HuH-7 (cell line): ENCODE measurements at regions not wholly inside any gene's neighbourhood (a gene's known extent, or its start where the extent isn't known, plus 50 kb on each side); places are given as distances from the start of the nearest gene placed in this dataset.

Source experiments
- DNase-seq: peaks from one replicate; pipeline ENCODE4 v3.0.0; 2011; ENCODE audit warnings: low spot score

DNA sequence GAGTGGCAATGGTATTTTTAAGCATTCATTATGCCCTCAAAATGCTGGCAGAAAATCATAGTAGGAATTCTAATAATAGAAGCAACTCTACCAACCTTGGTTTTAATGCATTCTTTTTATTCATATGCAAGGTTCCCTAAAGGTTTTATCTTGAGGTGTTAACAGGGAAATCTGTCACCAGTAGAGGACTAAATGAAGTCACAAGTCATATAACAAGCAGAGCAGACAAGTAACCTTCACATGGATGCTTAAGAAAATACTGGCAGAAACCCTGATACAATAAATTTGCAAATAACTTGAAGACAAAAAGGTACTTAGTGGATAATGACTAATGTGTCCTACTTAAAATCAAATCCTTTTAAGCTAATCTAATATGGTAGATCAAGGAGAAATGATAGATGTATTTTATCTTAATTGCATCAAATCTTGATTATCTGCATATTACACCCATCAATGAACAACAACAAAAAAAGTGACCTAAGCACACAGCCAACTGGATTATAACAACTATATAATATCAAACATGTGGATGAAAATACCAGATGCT is 73.3 kb downstream of the RFC3 start:
- no peak for DNase-seq

GRCh38 chr13:33893559-33893958 is 75.6 kb downstream of the RFC3 start:
- DNase-seq = no peak

GRCh38 chr13:33904431-33904830 is 86.5 kb downstream of the RFC3 start:
- DNase-seq = no peak

DNA sequence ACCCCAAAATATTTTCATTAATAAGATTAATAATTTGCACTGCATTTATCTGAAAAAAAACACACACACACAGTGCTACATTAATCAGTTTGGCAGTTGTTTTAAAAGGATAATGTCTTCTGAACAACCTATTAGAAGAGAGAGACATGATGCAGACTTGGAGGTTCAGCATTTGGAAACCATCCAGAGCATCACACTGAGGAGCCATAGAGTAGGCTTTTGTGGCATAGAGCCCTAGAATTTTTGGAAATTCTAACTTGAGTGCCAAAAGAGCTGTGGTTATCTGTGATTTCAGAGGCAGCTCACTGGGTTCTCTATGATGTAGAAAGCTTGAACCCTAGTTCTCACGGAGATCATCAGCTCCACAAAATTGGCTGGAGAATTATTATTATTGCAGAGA is 90.2 kb downstream of the RFC3 start:
- DNase-seq = no peak

DNA sequence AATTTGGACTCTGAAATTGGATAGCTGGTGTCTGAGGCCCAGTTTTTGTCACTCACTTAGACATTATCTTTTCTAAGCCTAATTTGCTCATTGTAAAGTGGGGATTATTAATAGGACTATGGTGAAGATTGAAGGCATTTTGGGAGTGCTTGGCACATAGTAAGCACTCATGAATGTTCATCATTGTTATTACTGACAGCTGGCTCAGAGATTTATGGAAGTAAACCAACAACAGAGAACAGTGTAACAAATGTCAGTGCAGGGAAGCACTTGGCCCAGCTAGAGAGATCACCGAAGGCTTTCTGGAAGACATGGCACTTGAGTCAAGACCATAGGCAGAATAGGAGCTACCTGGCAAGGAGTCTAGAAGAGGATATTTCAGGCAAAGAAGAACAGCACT is 92.3 kb downstream of the RFC3 start:
- no peak for DNase-seq

DNA sequence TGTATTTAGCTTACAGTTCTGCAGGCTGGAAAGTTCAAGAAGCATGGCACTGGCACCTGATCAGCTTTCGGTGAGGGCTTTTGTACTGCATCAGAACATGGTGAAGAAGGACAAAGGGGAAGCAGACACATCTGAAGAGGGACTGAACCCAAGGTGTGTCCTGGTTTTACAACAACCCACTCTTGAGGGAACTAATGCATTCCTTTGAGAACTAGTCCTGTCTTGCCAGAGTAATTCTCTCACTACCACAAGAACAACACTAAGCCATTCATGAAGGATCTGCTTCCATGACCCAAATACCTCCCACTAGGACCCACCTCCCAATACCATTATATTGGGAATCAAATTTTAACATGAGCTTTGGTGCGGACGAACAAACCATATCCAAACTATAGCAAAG is 93.6 kb downstream of the RFC3 start:
- no peak for DNase-seq

- no peak for DNase-seq
Observed at GRCh38 chr13:33913829-33914228, 95.9 kb downstream of the RFC3 start.

DNA sequence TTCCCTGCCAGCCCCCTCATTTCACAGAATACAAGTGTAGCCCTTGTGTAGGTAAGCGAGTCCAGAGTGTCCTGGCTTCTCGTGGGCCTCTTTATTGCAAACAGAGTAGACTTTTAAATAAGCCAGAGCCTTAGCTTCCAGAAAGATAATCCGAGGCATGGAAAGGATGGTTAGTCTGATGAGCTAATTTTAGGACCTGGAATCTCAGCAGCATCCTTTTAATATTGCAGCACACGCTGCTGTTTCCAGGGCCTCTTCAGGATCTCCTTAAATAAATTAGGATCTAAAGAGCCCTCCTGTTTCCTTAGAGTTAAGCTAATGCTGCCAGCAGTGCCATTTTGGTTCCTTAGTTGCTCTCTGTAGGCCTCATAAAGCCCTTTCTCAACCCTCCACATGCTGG is 99.2 kb downstream of the RFC3 start:
- no peak for DNase-seq

- DNase-seq = no peak
Observed at GRCh38 chr13:33918199-33918932, 100.4 kb downstream of the RFC3 start.

DNA sequence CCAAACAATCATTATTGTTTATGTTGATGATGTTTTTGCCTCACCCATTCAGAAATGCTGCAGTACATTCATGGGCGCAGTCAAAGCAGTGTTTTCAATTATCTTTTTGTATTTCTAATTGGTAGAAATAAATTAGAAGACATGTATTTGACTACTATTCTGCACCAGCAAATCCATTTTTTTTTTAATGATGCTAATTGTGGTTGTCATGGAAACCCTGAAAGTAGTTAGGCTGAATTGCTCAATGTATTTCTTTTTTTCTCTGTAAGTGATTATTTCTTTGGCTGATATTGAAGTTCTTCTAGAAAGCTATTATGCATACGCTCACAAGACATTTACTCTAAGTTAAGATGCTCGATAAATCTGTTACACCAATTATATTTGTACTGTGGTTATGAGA is 101.2 kb downstream of the RFC3 start:
- DNase-seq = no peak

DNA sequence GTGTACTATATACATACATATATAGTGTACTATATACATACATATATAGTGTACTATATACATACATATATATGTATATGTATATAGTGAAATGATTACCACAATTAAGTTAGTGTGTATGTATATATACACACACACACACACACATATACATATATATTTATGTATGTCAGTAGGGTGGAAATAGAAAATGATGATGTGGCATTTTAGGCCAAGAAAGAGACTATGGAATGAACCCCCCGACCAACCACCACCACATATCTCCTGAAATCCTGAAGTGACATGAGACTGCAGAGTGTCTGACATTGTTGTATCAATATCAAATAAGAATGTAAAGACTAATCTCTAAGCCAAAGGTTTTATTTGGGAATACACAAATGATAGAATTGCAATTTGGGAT is 107.6 kb downstream of the RFC3 start:
- no peak for DNase-seq

GRCh38 chr13:33927315-33927714 is 109.4 kb downstream of the RFC3 start:
- no peak for DNase-seq

DNA sequence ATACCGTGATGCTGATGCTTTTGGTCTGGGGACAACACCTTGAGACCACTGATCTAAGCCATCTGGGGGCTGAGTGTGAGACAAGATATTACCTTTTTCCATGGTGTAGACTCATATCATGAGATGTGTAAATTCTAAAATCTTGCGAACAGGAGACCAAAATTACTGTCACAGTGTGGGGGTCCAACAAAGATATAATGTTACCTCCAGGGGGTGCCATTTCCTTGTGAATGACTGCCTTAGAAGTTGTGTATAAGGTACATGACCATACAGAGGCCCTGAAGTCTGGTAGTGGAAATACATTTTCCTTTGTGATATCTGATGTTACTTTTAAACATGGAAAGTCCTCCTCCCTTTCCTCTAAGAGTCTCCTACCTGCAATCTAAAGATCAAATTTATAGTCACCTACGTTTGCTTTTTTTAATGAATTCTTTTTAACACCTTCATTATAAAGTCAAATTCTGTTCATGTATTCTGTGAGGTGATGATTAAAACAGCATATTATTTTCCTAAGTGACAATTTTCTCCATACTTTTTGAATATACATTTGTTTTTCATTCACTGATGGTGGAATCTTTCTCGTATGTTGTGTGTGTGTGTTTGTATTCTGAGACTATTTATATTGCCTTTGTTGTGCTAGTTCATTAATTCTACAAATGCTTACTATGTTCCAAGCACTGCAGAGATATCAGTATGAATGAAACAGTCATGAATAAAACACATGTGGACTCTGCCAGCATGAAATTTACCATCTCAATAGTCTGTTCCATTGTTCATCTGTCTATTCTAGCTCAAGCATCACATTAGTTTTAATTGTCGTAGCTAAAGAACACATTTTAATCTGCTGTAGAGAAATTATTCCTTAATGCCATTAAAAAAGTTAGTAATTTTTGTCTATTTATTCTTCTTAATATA is 113.7 kb downstream of the RFC3 start:
- DNase-seq = peak; percentile 26

GRCh38 chr13:33932769-33933406 is 114.9 kb downstream of the RFC3 start:
- no peak for DNase-seq

DNA sequence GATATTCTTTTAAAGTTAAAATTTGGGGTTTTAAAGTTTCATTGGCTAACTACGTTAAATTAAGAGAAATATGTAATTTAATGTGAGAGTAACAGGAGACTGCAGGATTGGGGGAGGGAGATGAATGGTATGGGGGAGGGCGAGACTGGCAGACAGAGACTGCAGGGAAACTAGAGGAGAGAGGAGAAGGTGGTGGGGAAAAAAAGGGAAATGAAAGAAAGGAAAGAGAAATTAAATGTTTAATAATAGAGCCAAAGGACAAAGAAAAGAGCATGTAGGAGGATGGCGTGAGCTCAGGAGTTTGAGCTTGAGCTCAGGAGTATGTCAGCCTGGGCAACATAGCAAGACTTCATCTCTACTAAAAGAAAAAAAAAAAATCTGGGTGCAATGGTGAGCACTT is 115.9 kb downstream of the RFC3 start:
- no peak for DNase-seq

GRCh38 chr13:33934343-33934742 is 116.4 kb downstream of the RFC3 start:
- DNase-seq = no peak

GRCh38 chr13:33934951-33935371 is 117.0 kb downstream of the RFC3 start:
- DNase-seq = no peak

- no peak for DNase-seq
Observed at GRCh38 chr13:33935969-33936368, 118.0 kb downstream of the RFC3 start.

DNA sequence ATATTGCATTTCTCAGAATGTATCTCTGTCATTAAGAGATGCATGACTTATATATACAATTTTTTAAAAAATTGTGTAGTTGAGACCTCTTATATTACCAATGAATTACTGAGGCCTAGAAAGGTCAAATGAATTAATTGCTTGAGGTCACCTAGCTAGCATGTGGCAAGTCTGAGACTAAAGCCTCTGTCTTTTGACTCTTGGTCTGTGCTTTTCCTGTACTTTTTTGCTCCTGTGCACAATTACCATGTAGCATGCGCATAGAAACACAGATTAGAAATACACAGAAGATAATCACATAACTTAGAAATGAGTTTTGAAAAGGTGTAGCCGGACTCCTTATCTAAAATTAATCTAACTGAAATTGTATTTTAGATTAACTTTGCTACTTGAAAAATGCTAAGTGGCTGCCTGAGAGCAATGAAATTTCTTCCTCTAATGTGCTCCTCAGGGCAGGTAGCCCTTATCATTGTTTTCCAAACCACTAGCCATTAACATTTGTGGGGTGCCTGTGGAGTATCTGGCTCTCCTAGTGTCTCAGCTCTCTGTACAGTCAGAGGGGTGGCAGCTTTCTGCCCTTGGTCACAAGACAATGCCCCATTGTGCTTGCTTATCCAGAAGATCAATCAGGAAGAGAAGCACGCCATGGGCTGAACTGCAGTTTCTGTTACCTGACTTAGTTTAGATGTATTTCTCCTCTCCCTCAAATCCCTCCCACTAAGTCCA is 119.6 kb downstream of the RFC3 start:
- DNase-seq = peak; percentile 5

DNA sequence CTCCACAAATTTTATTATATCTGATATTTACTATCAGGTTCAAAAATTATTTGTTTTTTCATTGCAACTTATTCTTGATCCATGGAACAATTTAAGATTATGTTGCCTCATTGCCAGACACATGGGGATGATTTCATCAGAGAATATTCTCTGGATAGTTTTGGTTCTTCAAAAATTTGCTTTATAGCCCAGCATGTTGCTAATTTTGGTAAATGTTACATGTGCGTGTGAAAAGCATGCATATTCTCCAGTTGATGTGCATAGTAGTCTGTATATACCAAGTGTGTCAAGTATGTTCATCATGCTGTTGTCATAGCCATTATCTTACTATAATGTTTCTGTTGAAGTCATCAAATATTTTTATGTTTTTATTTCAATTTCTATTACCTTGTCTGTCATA is 122.3 kb downstream of the RFC3 start:
- no peak for DNase-seq

- no peak for DNase-seq
Observed at GRCh38 chr13:33940898-33941297, 122.9 kb downstream of the RFC3 start.

DNA sequence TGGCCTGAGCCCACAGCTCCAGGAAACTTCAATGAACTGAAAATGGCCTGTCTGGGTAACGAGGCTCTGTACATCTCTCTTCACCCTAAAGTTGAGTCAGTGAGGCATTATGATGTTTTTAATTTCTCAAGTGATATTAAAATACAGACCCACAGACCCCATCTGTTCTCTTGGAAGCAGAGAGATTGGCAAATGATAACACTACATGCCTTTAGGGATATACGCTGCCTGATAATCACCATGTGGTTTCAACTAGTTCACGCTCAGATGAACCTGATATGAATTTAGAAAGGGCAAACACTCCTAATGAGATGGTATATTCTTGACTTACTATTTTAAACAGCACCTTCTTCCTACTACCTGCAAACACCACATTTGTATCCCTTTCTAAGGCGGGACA is 127.5 kb downstream of the RFC3 start:
- no peak for DNase-seq
